ACC112 (cell line): ENCODE measurements at regions not wholly inside any gene's neighbourhood (a gene's known extent, or its start where the extent isn't known, plus 50 kb on each side); places are given as distances from the start of the nearest gene placed in this dataset.

Source experiments
- H2AFZ ChIP-seq: fragments of 200-600 bp; sonication (generic); one replicate; pipeline ENCODE4 v1.6.0; 2017; ENCODE audit warnings: antibody characterized with exemption, low read length; ENCODE audit not compliant: unreplicated experiment
- H3K27ac ChIP-seq: fragments of 200-600 bp; sonication (generic); 2 replicates; pipeline ENCODE4 v1.5.1; 2014; ENCODE audit warnings: low read depth, mild to moderate bottlenecking, antibody characterized with exemption, low read length, moderate library complexity
- H3K27me3 ChIP-seq: fragments of 200-600 bp; sonication (generic); 2 replicates; pipeline ENCODE4 v1.6.1; 2014; ENCODE audit warnings: mild to moderate bottlenecking, antibody characterized with exemption, low read length, moderate library complexity, mixed read lengths; ENCODE audit not compliant: insufficient read depth
- H3K36me3 ChIP-seq: fragments of 200-600 bp; sonication (generic); 2 replicates; pipeline ENCODE4 v1.6.1; 2016; ENCODE audit warnings: mild to moderate bottlenecking, antibody characterized with exemption, low read length, moderate library complexity, mixed read lengths; ENCODE audit not compliant: insufficient read depth
- H3K4me1 ChIP-seq: fragments of 200-600 bp; sonication (generic); one replicate; pipeline ENCODE4 v1.6.1; 2016; ENCODE audit warnings: low read length, mixed read lengths; ENCODE audit not compliant: insufficient read depth, unreplicated experiment, control insufficient read depth
- H3K4me3 ChIP-seq: fragments of 200-600 bp; sonication (generic); 2 replicates; pipeline ENCODE4 v1.5.1; 2014; ENCODE audit warnings: mild to moderate bottlenecking, low read depth, low read length
- H3K79me2 ChIP-seq: fragments of 200-600 bp; sonication (generic); one replicate; pipeline ENCODE4 v1.6.0; 2016; ENCODE audit warnings: low read length; ENCODE audit not compliant: control insufficient read depth, unreplicated experiment, insufficient read depth

GRCh38 chr13:50722440-50723125 is 120.9 kb downstream of the DLEU7 start:
- Histone ChIP-seq H3K27me3 (no peaks in the 10 kb centered on the region), H3K27ac (no peak overlapping the region), H3K79me2 (no peaks in the 10 kb centered on the region), H3K4me3 (no peak overlapping the region), H2AFZ (no peak overlapping the region), H3K36me3 (no peaks in the 10 kb centered on the region), H3K4me1 (no peaks in the 10 kb centered on the region)

- Histone ChIP-seq H3K27ac (no peak overlapping the region), H3K36me3 (no peaks in the 10 kb centered on the region), H2AFZ (no peak overlapping the region), H3K79me2 (no peaks in the 10 kb centered on the region), H3K27me3 (no peaks in the 10 kb centered on the region), H3K4me3 (no peak overlapping the region), H3K4me1 (no peaks in the 10 kb centered on the region)
Measured at GRCh38 chr13:50724438-50724837, 119.1 kb downstream of the DLEU7 start.

- Histone ChIP-seq H3K79me2 (no peaks in the 10 kb centered on the region), H3K4me3 (no peak overlapping the region), H2AFZ (no peak overlapping the region), H3K27ac (no peak overlapping the region), H3K4me1 (no peaks in the 10 kb centered on the region), H3K27me3 (no peaks in the 10 kb centered on the region), H3K36me3 (no peaks in the 10 kb centered on the region)
Measured at GRCh38 chr13:50724913-50725312, 118.6 kb downstream of the DLEU7 start.

- Histone ChIP-seq H3K79me2 (no peaks in the 10 kb centered on the region), H3K27me3 (no peaks in the 10 kb centered on the region), H3K36me3 (no peaks in the 10 kb centered on the region), H2AFZ (no peak overlapping the region), H3K4me3 (no peak overlapping the region), H3K27ac (no peak overlapping the region), H3K4me1 (no peaks in the 10 kb centered on the region)
Measured at GRCh38 chr13:50726164-50726563, 117.3 kb downstream of the DLEU7 start.

GRCh38 chr13:50729177-50729576 is 114.3 kb downstream of the DLEU7 start:
- Histone ChIP-seq H3K27me3 (no peaks in the 10 kb centered on the region), H3K27ac (no peak overlapping the region), H3K4me1 (no peaks in the 10 kb centered on the region), H3K36me3 (no peaks in the 10 kb centered on the region), H3K4me3 (no peak overlapping the region), H2AFZ (no peak overlapping the region), H3K79me2 (no peaks in the 10 kb centered on the region)

- Histone ChIP-seq H3K79me2 (no peaks in the 10 kb centered on the region), H3K36me3 (no peaks in the 10 kb centered on the region), H2AFZ (no peak overlapping the region), H3K4me3 (no peak overlapping the region), H3K4me1 (no peaks in the 10 kb centered on the region), H3K27ac (no peak overlapping the region), H3K27me3 (no peaks in the 10 kb centered on the region)
Measured at GRCh38 chr13:50730496-50731351, 112.8 kb downstream of the DLEU7 start.

- H3K27ac ChIP-seq, result no peak overlapping the region
- H2AFZ ChIP-seq, result no peak overlapping the region
- H3K4me1 ChIP-seq, result no peaks in the 10 kb centered on the region
Measured at GRCh38 chr13:50731400-50731799, 112.1 kb downstream of the DLEU7 start.

GRCh38 chr13:50732712-50733111 is 110.8 kb downstream of the DLEU7 start:
- no peaks in the 10 kb centered on the region for H3K79me2 ChIP-seq
- H3K27me3 ChIP-seq, result no peaks in the 10 kb centered on the region
- no peak overlapping the region for H2AFZ ChIP-seq
- no peaks in the 10 kb centered on the region for H3K4me1 ChIP-seq
- H3K27ac ChIP-seq, result no peak overlapping the region
- no peaks in the 10 kb centered on the region for H3K36me3 ChIP-seq
- no peak overlapping the region for H3K4me3 ChIP-seq

More at GRCh38 chr13:50731400-50731799, 112.1 kb downstream of the DLEU7 start:
- H3K79me2 ChIP-seq, result no peaks in the 10 kb centered on the region
- no peaks in the 10 kb centered on the region for H3K36me3 ChIP-seq
- no peak overlapping the region for H3K4me3 ChIP-seq
- no peaks in the 10 kb centered on the region for H3K27me3 ChIP-seq

GRCh38 chr13:50733392-50733791 is 110.1 kb downstream of the DLEU7 start:
- no peaks in the 10 kb centered on the region for H3K79me2 ChIP-seq
- no peak overlapping the region for H3K27ac ChIP-seq
- H3K4me1 ChIP-seq, result no peaks in the 10 kb centered on the region
- no peaks in the 10 kb centered on the region for H3K27me3 ChIP-seq
- H3K4me3 ChIP-seq, result no peak overlapping the region
- no peaks in the 10 kb centered on the region for H3K36me3 ChIP-seq
- no peak overlapping the region for H2AFZ ChIP-seq

GRCh38 chr13:50735071-50735470 is 108.4 kb downstream of the DLEU7 start:
- H3K27ac ChIP-seq, result no peak overlapping the region
- H3K36me3 ChIP-seq, result no peaks in the 10 kb centered on the region
- no peak overlapping the region for H2AFZ ChIP-seq
- H3K79me2 ChIP-seq, result no peaks in the 10 kb centered on the region
- H3K27me3 ChIP-seq, result no peaks in the 10 kb centered on the region
- no peaks in the 10 kb centered on the region for H3K4me1 ChIP-seq
- H3K4me3 ChIP-seq, result no peak overlapping the region
